GM18867 (cell line): ENCODE measurements at regions not wholly inside any gene's neighbourhood (a gene's known extent, or its start where the extent isn't known, plus 50 kb on each side); places are given as distances from the start of the nearest gene placed in this dataset.

Experiments
- ATAC-seq: cut with Tn5 transposase; IDR thresholded peaks from one replicate; pipeline ENCODE4 v1.9.1; 2021; ENCODE audit warnings: mild to moderate bottlenecking, moderate library complexity; ENCODE audit not compliant: unreplicated experiment

DNA sequence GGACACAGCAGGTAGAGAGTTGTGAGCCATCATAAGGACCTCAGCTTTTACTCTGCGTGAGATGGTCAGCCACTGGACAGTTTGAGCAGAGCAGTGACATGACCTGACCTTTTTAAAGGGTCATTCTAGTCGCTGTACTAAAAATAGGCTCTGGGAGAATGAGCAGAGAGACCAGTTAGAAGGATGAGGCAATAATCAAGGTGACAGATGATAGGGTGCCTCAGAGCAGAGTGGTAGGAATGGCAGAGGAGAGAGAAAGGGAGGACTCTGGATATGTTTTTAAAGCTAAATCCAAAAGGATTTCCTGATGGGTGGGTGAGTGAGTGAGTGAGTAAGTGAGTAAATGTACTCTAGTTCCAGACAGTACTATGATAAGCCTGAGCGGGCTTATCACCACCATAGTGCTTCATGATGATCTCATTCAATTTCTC, 83.6 kb upstream of the ARHGAP5 start:
- ATAC-seq: no peak

DNA sequence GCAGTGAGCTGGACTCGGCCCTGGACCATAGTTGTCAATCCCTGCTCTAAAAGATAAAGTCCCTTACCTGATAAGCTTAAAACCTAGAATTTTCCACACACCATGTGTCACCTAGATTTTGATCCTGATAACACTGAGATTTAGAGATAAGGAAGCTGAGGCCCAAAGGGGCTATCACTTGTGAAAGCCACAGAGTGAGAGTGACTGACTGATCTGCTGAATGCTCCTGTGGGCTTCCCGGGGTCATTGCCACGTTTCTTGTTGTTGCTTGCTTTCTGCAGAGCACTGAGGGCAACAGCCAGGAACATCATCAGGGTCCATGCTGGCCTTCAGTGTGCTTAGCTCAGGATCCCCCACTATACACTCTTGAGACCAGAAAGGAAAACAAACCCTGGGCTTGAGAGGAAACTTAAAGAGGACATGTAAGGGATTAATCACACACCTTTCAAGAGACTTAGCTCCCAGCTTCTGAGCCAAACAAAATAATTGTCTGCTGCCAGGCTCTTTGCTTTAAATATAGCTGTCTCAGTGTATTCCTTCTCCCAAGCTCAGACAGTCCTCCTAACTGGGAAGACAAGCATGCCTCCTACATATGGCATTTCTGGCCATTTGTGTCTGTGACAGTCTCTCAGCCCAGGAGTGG, 82.6 kb upstream of the ARHGAP5 start:
- ATAC-seq: no peak

DNA sequence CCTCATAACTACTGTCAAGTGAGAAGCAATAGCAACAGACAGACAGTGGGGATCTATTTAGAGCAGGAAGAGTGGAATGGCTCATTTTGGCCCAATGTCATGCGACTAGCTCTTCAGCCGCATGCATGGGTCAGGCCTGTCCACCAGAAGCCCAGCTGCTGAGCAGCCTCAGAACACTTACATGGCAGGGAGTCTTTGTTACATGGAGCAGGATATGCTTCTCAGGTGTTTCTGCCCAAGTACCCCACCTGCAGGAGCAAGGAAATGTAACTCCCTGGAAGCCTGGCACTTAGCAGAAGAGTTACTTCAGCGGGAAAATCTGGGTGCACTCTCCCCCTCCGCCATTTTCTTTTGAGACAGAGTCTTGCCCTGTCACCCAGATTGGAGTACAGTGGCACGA, 73.5 kb upstream of the ARHGAP5 start:
- ATAC-seq: no peak

DNA sequence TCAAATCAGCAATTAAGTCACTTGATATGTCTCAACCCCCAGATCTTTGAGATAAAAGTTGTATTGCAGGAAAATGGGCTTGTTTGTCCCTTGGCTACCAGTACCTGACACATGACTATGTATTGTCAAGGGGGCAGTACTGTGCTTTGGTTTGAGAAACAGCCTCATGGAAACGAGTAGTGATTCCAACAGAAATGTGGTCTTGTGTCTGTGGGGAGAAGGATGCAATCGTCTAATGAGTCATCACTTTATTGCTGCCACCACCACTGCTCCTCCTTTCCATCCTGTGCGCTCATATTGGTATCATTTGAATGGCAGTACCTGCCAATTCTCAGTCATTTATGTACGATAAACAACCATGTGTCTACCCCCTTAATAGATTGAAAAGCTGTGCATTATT, 72.8 kb upstream of the ARHGAP5 start:
- ATAC-seq: no peak

DNA sequence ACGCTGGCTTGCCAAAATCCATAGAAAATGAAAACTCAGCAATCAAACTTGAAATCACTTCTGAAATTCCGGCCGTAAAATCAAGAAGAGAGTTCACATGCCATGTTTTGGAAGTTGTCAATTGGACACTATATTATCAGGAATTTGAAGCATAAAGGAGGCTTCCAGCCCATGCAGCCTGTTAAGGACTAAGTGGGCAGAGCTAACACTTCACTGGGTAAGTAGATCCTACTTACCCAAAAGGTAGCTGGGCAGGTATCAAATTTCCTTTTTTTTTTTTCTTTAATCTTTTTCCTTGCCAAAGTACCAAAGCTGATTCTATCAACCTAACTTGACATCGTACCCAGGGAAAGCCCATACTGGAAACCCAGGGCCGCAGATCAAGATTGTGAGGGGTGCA, 71.5 kb upstream of the ARHGAP5 start:
- no peak for ATAC-seq

DNA sequence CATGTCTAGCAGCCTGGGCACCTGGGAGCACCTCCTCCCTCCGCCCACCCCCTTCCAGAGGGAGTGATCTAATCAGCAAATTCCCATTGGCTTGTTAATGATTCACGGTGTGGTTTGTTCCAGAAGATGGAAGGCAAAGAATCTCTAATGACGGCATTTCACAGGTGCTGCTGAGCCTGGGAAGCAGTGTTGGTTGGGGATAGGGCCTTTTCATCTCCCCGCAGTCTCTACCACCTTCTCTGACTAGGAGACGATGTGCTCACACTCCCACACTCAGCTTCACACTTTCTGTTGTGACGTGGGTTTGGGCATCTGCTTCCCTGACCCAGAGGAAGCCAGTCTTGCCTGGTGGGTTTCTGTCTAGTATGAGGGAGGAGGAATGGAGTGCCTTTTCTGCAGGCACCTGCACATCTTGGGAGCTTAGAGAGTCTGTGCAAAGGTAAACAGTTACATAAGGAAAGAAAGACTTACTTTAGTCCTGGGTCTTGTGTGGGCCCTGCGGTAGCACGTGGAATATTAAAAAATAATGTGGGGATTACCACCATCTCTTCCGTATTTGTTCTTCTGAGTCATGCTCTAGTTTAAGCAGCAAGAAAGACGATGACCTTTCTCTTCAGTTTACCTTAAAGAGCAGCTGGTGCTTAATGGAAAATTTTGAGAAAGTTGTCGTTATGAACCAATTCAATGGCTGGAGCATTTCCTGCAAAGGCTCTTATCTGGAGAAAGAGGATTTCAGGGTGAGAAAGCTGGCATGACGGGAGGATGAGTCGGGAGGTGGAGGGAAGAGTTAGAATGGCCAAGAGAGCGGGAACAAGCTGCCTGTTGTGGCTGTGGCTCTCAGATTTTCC, 70.6 kb upstream of the ARHGAP5 start:
- ATAC-seq: no peak

DNA sequence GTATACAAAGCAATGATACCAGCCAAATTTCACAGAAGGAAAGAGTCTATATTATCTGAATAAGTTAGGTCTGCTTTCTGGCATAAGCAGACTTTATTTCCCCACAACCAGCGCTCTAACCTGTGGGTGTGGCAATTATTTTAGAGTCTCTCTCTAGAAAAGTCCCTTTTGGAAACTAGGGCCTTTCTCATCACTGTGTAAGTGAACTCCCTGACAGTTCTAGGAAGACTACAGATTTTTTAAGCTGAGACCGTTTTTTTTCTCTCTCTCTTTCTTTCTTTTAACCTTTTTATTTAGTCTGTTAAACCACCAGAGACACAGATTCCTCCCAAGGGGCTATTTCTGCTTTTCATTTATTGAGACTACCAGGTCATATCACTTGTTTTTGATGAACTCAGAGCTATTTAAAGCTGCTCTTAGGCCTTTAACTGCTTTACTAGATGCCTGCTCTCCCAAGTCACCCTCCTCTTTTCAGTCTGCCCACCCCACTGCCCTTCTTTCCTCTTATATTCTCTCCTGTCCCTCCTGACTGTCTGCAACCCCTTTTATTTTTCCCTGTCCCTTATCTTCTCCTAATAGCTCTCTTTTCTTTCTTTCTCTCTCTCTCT, 69.2 kb upstream of the ARHGAP5 start:
- no peak for ATAC-seq

DNA sequence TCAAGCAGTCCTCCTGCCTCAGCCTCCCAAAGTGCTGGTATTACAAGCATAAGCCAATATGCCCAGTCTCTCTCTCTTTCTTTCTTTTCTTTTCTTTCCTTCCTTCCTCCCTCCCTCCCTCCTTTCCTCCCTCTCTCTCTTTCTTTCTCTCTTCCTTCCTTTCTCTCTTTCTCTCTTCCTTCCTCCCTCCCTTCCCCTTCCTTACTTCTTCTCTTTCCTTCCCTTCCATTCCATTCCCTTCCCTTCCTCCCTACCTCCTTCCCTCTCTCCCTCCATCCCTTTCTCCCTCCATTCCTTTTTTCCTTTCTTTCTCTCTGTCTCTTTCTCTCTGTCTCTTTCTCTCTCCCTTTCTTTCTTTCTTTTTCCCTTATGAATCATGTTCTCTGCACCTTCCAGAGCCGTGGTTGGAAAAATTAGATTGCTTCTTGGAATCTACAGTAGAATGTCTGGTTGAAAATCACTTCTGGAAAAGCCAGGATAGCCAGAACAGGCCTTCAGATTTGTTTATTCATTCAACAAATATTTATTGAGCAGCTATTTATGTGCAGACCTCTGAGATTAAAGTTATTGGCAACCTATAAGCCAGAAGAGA, 68.4 kb upstream of the ARHGAP5 start:
- no peak for ATAC-seq

DNA sequence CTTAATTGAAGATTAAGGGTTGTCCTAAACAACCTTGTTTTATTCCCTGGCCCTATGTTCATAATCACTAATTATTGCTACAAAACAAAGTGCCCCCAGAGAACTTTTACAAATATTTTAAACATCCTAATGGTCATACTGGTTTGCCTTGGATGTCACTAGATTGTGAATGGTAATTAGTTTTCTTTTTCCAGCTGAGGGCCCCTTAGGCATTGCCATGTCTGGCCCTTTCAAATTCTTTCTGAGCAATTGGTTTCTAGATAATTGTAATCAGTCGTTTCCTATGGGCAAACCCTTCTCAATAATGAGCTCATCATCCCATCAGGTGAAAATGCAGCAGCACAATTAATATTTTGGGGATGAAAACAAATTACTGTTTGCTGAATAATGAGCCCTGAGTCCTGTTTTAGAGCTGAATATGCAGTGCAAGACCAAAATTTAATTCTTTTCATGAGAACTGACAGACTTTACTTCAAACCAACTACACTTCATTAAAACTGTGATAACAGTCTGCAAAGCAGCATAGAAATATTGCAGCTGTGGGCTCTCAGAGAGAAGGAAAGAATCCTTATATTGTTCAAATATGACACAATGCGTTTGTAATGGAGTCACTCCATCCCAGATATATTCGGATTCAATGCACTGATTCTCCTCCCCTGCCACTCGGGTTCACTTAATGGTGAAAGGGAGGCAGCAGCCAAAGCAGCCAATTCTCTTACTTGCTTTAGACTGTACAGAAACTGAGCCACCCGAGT, 67.7 kb upstream of the ARHGAP5 start:
- ATAC-seq: no peak

DNA sequence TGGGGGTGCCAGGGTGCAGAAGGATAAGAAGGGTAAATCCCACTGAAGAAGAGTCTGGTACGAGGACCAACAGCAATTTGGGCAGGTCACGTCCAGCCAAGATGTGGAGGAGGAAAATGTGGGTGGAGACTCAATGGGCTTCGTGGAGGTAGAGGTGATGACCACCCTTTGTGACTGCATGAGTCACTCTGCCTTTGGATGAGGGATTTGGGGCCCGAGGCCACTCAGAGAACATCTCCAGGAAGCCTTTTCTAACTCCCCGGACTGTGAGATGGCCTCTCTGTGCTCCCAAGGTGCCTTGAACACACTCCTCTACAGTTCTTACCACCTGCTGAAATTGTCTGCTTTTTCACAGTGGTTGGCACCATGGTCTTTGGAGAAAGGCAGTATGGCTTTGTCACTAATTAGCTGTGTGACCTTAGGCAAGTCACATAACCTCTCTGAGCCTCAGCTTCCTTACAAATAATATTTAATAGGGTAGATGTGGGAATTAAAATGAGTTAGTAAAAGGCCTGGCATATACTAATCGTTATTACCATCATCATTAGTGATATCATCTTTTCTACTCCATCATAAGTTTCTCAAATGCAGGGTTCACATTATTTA, 67.0 kb upstream of the ARHGAP5 start:
- no peak for ATAC-seq

DNA sequence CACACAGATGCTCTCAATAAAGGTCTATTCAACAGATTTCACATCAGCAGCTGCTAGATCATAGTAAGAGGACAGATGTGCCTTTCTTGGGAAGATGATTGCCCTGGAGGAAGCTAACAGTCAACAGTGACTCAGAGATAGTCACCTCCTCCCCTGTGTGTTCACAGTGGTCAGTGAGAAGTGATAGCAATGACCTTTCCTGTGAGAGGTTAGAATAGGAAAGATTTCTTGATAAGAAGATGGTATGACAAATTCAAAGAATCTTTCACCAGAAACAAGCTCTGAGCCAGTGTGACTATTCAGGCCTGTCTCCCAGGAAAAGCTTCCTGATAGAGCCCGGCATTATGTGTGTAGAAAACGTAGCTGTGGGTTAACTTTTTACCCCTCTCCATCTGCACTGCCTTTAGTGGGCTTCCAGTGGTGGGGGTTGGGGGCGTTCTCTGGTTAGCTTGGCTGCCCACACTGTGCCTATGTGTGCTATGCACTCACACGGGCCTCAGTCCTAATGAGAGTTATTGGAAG, 66.4 kb upstream of the ARHGAP5 start:
- ATAC-seq: no peak

DNA sequence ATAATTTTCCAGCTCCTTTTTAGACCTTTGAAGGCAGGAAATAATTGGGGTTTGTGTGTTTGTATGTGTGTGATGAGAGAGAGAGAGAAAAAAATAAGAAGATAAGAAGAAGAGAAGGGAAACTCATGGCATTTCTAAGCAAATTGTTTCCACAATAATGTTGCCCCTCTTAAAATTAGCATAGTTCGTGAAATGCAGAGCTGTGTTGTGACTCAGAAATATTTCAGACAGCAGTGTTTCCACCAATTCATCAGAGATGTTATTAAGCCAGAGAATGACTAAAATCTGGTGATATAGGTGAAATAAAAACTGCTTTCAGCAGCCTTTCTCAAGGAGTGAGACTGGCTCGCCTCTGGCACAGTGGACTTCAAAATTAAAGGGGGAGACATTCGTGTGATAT, 65.9 kb upstream of the ARHGAP5 start:
- no peak for ATAC-seq

DNA sequence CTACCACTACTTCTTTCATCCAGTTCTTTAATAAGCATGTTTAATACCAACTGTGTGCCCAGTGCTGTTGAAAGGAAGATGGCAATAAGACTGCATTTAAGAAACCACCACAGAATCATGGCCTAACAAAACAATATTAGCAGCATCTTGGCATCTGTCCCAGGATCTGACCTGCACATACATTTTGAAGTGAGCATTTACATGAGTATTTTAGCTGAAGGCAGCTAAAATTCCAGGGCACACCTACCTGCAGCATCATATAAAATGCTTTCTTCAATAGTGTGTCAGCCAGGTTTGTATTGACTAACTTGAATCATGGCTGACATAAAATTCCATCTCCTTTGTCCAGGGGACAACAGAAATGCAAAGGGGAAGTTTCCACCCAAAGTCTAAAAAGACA, 65.0 kb upstream of the ARHGAP5 start:
- ATAC-seq: no peak

DNA sequence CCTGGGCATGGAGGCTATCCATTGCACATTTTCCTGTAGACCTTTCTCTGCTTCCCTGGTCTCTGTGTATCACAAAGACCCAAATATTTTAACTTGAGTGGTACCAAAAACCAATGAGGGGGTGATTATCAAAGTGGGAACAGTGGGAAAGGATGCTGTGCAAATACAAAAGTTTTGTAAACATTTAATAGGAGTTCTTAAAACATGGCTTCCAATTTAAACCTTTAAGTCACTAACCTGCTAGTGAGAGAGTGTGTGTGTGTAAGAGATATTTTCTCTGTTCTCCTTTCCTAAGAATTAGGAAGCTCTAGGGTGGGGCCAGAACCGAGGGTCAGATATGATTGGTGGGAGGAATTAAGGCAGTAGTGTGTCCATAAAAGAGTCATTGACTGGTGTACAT, 64.5 kb upstream of the ARHGAP5 start:
- ATAC-seq: no peak

DNA sequence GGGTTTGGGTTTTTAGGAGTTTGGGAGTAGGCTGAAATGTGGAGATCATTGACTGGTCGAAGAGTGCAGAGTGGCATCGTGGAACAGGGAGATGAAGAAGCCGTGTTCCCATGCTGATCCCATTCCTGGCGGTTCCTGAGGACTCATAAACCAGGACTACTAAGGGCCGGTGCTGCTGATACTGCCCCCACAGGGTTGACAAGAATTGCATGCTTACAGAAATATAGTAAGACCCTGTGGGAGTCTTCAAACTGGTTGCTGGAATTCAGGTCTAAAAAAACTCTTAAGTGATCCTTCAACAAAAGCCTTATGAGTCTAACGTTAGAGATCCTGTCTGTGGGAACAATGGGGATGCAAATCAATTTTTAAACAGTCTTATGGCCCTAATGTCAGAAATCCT, 64.0 kb upstream of the ARHGAP5 start:
- no peak for ATAC-seq

DNA sequence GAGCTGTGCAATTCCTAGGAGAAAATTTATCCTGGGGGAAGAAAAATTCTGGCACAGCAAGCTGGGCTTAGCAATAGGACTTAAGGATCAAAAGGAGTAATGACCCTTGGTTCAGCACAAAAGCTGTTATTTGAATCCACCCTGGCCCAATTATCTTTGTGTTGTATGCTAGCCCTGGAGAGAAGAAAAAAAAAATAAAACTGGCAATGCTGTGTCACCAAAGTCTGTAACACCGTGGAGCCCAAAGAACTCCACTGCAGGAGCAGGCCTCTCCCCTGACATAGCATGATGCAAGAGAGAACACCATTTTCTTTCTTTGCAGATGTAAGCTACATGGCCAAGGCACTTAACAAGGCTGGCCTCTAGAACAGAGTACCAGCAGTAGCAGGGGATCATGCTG, 63.0 kb upstream of the ARHGAP5 start:
- ATAC-seq: no peak

DNA sequence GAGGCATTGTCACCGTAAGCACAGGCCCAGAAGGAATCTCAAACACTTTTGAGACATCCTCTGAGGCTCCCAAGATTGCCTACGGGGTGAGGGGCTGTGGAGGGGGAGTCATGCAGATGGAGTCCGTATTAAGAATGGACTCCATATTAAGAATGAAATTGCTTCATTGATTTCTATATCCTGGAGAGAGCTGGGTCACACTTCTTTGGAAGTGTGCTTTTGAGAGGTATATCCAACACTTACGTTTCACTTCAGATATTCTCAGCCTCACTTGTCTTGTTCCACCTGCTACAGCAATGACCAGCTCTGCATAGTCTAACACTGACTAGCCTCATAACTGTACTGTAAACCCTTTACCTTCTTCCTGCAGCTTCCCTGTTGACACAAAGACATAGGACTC, 62.6 kb upstream of the ARHGAP5 start:
- ATAC-seq: no peak

DNA sequence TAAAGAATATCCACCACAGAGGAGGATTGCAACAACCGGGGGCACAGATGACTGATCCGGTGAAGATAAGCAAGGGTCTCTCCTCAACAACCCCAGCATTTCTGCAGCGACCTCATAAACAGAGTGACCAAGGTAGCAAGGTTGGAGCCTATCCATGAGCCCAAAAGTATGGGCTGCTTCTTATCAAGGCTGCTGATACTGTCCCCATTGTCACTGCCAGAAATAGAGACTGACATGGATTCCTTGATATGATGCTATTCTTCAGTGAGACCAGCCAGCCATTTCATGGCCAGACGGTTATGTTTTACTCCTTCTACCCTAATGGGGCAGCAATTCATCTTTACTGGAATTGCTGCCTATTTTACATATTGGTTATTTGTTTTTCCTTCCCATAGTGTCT, 61.9 kb upstream of the ARHGAP5 start:
- no peak for ATAC-seq

DNA sequence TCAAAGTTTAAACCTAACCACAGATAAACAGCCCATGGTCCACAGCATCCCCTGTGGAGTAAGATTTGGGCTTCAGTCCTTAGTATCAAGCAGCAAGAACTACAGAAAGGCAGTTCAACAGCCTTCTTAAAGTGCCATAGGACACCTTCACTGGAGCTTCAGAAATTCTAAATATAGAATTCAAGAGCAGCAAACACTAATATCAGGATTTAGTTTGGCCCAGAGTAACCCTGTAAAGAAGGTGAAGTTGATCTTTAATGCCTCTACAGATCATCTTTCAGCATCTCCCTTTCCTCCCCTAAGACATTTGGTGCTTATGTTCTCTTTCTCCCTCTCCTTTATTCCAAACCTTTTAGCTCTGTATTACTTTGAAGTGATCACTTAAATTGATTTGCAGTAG, 59.5 kb upstream of the ARHGAP5 start:
- ATAC-seq: no peak

DNA sequence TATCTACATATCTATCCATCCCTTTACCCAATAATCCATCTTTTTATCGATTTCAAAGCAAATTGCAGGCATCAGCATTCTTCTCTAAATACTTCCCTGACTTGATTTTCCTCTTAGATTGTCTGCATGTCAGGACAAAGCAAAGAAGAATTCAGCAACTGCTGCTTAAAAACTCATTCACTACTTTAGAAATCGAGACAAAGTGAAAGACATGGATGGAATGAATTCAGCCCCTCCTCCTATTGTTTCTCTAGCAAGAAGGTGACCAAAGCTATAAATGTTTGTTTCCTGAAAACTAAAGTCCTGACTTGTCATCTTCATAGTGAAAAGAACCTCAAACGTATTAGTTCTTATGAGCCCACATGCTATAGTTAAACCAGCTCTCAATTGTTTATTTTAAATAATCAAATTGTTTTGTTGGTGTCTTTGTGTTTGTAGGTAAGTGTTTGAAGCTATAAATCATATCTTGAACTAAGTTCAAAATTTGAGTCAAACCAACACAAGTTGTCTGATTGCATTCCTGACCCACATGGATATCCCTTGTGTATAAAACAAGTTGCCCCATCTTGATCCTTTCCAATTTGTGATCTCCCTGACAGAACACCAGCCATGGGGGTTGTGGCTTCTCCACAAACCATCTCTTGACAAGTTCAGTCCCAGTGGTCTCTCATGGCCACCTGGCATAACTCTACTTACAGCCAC, 58.6 kb upstream of the ARHGAP5 start:
- no peak for ATAC-seq
